ENCODE measurements at regions not wholly inside any gene's neighbourhood (a gene's known extent, or its start where the extent isn't known, plus 50 kb on each side); places are given as distances from the start of the nearest gene placed in this dataset.

GRCh38 chr16:73879621-73880020, 417.0 kb upstream of the PSMD7 start:
- H3K27me3 Mint-ChIP-seq, result peaks cover 3% of the 10 kb centered on the region

GRCh38 chr16:73878611-73879010, 418.0 kb upstream of the PSMD7 start:
- Mint-ChIP-seq H3K27me3 (peaks cover 3% of the 10 kb centered on the region), H3K4me1 (ENCODE audit: low read depth) (no peaks in the 10 kb centered on the region), H3K36me3 (ENCODE audit: low read depth) (no peaks in the 10 kb centered on the region), H3K27ac (no peak overlapping the region), H3K4me3 (no peak overlapping the region), H3K9me3 (no peaks in the 10 kb centered on the region)
- intact Hi-C loops (cut with micrococcal nuclease), result no loop called here
- ATAC-seq (no peak), DNase-seq (no peak)
- POLR2A ChIA-PET, result no interaction called here
- no peak for TF ChIP-seq CTCF (IDR thresholded peaks at IDR 0.05)
- CTCF ChIA-PET, result interaction anchor here (0.6 to 1.4 kb wide), 5 partner anchors 79 to 1379 kb away, joined by 3 to 5 read pairs (median 3); no protein-coding TSS in a partner anchor

More at GRCh38 chr16:73879621-73880020, 417.0 kb upstream of the PSMD7 start:
- DNase-seq, result no peak
- no peaks in the 10 kb centered on the region for H3K4me1 Mint-ChIP-seq (ENCODE audit: low read depth)
- no peaks in the 10 kb centered on the region for H3K36me3 Mint-ChIP-seq (ENCODE audit: low read depth)
- CTCF ChIA-PET, result interaction anchor here (1.4 kb wide), 1 partner anchor 78 kb away, joined by 4 read pairs; no protein-coding TSS in a partner anchor
- H3K9me3 Mint-ChIP-seq, result no peaks in the 10 kb centered on the region
- intact Hi-C loops (cut with micrococcal nuclease), result no loop called here
- POLR2A ChIA-PET, result no interaction called here
- TF ChIP-seq CTCF (IDR thresholded peaks at IDR 0.05), result no peak
- H3K27ac Mint-ChIP-seq, result no peak overlapping the region
- ATAC-seq, result no peak
- no peak overlapping the region for H3K4me3 Mint-ChIP-seq

- CTCF ChIA-PET, result no interaction called here
- Mint-ChIP-seq H3K9me3 (no peaks in the 10 kb centered on the region), H3K27ac (no peak overlapping the region), H3K4me3 (no peak overlapping the region), H3K4me1 (ENCODE audit: low read depth) (no peaks in the 10 kb centered on the region), H3K36me3 (ENCODE audit: low read depth) (no peaks in the 10 kb centered on the region), H3K27me3 (no peaks in the 10 kb centered on the region)
- TF ChIP-seq CTCF (IDR thresholded peaks at IDR 0.05), result no peak
- no peak for ATAC-seq
- DNase-seq, result no peak
- intact Hi-C loops (cut with micrococcal nuclease), result no loop called here
- POLR2A ChIA-PET, result interaction anchor here (0.6 kb wide), 1 partner anchor 136 kb away, joined by 3 read pairs; no protein-coding TSS in a partner anchor
Observed at GRCh38 chr16:73877150-73877549, 419.5 kb upstream of the PSMD7 start.

- H3K36me3 Mint-ChIP-seq (ENCODE audit: low read depth), result no peaks in the 10 kb centered on the region
- intact Hi-C loops (cut with micrococcal nuclease), result no loop called here
- H3K9me3 Mint-ChIP-seq, result no peaks in the 10 kb centered on the region
- no peaks in the 10 kb centered on the region for H3K4me1 Mint-ChIP-seq (ENCODE audit: low read depth)
- TF ChIP-seq CTCF (IDR thresholded peaks at IDR 0.05), result no peak
- ChIA-PET CTCF (no interaction called here), POLR2A (no interaction called here)
- DNase-seq (no peak), ATAC-seq (no peak)
- H3K4me3 Mint-ChIP-seq, result no peak overlapping the region
- no peak overlapping the region for H3K27ac Mint-ChIP-seq
- H3K27me3 Mint-ChIP-seq, result no peaks in the 10 kb centered on the region
Observed at GRCh38 chr16:73875996-73876690, 420.5 kb upstream of the PSMD7 start.

GRCh38 chr16:73874324-73874723, 422.3 kb upstream of the PSMD7 start:
- ATAC-seq, result no peak
- no peak for TF ChIP-seq CTCF (IDR thresholded peaks at IDR 0.05)
- Mint-ChIP-seq H3K4me3 (no peak overlapping the region), H3K9me3 (no peaks in the 10 kb centered on the region), H3K4me1 (ENCODE audit: low read depth) (no peaks in the 10 kb centered on the region), H3K27ac (no peak overlapping the region), H3K27me3 (no peaks in the 10 kb centered on the region), H3K36me3 (ENCODE audit: low read depth) (no peaks in the 10 kb centered on the region)
- POLR2A ChIA-PET, result no interaction called here
- no peak for DNase-seq
- intact Hi-C loops (cut with micrococcal nuclease), result no loop called here
- CTCF ChIA-PET, result no interaction called here
